GM18868 (cell line): ENCODE measurements at regions not wholly inside any gene's neighbourhood (a gene's known extent, or its start where the extent isn't known, plus 50 kb on each side); places are given as distances from the start of the nearest gene placed in this dataset.
"Not testable (repeated sequence)": the region's sequence is repeated elsewhere in the genome, so short reads cannot be mapped to it uniquely, and the experiment has no call there.

ENCODE experiments used
- ATAC-seq: cut with Tn5 transposase; IDR thresholded peaks from one replicate; pipeline ENCODE4 v1.9.1; 2021; ENCODE audit warnings: mild to moderate bottlenecking, moderate library complexity; ENCODE audit not compliant: unreplicated experiment

DNA sequence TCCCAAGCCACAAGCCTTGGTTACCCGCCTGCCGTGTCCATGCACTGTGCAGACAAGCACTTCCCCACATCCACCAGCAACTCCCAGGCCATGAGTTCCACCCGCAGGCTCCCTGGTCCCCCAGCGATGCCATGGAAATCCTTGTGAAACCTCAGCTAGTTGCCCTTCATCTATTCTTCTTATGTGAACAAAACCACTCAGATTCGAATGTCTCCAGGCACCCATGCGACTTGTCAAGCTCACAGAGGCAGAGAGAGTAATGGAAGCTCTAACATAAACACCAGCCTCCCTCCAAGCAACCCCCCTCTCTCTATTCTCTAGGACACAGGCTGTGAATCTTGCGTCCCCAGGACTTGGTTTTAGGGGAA, 182.6 kb downstream of the C16orf95 start:
- no peak for ATAC-seq

DNA sequence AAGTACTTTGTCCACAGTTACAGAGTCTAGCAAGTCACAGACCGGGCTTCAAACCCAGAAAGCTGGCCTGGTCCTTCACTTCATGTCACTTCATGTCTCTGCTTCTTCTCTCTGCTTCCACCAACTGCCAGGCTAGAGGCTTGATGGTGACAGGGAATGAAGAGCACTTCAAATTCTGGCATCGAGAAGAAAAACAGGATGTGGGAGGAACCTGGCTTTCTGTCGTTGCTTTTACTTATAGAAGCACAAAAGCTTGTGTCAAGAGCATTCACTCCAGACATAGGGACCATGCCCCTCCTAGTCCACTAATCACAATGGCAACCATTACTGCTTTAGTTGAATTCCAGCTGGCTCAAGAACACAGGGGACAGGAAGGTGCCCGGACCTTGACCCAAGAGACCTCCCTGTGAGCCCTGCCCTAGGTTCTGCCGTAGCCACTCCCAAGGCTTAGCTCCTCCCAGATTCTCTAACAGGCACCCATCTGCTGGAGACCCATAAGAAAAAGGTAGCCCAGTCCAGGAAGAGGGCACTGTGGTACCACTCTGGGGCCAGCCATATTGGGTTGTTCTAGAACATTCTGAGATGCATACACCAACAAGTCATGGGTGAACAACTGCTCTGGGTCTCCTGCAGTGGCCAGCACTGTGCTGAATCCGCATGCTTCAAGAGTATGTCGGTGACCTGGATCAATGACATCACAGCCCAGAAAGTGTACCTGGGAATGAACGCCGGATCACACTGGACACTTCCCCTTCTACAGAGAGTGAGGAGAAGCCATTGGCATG, 181.8 kb downstream of the C16orf95 start:
- no peak for ATAC-seq

DNA sequence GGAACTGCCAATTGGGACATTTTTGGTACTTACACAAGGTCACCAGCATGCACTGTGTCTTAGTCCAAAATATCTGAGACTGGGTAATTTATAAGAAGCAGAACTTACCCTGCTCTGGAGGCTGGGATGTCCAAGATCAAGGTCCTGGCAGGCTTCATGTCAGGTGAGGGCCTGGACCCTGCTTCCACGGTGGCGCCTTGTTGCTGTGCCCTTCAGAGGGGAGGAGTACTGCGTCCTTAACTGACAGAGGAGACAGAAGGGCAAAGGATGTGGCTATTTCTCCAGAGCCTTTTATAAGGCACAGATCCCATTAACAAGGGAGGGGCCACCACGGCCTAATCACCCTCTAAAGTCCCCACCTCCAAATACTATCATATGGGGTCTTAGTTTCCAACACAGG, 178.9 kb downstream of the C16orf95 start:
- no peak for ATAC-seq

DNA sequence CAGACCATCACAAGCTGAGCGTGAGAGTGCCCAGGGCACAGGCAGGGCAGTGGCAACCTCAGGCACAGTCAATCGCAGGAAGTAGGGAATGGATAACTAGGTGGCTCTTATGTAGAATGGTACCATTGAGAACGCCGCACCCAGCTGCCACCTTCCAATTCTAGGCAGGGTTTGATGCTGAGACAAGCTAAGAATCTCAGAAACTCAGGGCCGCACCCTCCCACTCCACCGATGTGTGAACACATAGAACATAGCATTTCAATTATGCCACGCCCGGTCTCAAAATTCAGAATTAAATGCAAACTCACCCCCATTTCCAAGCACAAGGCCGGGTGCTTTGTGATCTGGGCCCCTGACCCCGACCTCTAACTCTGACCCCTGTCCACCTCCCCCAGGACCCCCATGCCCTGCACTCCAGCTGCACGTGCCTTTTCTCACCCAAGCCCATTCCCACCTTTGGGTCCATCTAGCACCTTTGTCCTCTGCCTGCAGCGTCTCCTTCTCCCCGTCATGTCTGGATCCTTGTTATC, 178.4 kb downstream of the C16orf95 start:
- ATAC-seq = no peak

DNA sequence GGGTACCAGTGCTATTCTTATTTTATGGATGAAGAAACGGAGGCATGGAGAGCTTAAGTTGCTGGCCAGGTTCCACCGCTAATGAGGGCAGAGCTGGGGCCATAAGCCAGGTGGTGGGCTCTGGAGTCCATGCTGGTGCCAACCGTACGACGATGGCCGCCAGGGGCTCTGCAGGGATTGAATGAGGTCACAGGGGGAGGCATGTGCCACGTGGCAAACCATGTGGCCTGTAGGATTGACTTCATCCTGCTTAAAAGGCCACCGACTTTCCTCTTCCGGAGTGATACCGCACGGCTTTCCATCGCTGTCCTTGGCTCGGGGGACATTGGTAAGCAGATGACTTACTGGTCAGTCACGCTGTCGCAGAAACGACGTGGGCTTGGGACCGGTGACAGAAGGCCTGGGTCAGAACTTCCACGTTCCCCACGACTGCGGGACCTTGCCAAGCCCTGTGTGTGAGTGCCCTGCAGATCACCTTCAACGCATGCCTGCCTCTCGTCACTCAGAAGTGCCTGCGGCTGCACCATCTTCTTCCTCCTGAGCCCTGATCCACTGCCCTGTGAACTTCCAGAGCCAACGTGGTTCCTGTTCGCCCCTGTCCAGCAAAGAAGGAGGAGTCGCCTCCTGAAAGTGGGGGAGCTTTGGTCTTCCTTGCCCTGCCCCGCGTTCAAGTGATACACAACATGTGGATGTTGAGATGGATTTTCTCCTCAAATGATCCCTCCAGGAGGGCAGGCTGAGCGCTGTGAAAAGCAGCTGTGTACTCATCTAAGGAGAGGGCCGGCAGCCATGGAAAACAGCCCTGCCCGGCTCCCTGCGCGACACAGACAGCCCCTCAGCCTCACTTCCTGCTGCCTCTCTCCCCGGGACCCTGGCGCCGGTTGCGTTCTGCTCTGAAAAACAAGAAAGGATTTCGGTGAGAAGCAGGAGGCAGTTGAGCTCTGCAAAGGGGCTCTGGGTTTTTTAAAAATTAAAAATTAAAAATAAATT, 176.7 kb downstream of the C16orf95 start:
- no peak for ATAC-seq

DNA sequence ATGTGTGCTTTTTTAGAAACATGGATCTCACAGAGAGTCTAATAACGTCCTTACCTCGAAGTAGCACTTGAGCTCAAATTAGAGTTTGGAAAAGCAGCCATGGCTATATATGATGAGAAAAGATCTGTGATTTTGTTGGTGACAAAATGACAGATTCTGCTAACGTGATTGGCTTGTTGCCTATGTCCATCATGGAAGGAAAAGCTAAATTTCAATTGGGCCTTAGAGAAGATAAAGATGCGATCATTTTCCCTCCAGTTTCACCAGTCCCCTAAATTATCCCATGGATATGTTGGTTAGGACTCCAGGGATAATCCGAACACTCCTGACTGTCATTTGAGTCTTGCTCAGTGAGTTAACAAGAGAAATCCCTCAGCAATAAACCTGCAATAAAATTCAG, 175.8 kb downstream of the C16orf95 start:
- no peak for ATAC-seq

DNA sequence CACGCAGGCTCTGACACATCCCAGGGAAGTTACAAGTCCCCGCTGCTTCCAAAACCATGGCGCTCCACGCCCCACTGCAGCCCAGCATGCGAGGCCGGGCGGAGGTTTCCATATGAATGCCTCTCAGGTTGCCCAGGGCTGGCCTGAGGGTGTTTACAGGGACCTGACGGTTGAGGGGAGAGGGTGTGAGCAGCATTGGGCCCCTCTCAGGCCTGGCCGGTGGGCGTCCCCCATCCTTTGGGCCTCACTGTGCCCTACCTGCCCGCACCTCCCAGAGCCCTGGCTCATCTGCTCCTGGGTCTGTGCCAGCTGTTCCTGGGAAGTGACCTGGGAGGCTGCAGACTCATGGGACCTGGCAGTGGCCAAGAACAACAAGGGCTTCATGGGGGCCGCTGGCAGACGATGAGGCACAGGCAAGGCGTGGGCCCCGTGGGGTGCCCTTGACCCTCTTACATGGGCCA, 173.5 kb downstream of the C16orf95 start:
- no peak for ATAC-seq

DNA sequence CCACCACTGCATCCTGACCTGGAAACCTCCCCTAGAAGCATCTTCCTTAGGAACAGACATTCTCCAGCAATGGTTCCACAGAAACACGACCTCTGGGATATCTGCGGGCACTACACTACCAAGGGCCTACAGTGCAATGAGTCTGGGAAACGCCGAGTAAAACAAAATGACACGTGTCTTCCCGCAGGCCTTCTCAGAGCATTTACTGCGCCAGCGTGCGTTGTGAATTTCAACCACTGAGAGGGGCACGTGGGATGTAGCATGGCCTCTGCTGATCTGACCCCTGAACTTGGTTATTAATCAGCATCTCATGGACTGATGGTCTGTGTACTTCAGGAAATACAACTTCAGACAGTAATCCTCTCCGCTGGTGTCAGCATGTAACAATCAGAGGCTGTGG, 173.0 kb downstream of the C16orf95 start:
- no peak for ATAC-seq

DNA sequence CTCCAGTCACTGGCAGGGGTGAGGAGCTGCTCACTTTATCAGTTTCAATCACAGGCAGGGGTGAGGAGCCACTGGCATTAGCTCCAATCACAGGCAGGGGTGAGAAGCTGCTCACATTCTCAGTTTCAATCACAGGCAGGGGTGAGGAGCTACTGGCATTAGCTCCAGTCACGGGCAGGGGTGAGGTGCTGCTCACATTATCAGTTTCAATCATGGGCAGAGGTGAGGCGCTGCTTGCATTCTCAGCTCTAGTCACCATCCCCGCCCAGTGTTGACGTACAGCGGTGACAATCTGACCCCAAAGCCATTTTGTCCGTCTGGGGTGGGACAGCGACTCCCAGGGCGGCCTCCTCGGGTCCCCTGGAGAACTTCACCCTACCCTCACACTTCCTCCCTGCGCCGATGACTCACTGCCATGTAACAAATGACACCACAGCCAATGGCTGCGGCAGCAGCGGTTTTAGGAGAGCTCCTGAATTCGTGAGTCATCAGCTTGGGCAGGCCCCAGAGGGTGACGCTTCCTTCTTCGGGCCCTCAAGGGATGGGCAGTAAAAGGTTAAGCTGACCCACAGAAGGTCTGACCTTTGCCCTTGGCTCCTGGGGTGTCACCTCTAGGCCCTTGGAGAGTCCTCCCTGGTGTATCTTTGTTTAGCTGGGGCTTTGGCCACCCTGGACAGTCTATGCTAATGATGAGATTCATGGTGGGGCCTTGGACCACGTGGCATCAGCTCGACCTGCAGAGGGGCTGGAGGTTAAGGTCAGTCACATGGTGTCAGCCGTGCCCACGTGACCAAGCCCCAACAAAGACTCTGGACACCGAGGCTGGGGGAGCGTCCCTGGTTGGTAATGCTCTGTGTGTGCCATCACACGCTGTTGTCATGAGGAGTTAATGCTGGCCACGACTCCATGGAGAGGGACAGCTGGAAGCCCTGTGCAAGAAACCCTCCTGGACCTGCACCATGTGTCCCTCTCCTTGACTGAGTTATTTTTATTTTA, 171.7 kb downstream of the C16orf95 start:
- no peak for ATAC-seq

DNA sequence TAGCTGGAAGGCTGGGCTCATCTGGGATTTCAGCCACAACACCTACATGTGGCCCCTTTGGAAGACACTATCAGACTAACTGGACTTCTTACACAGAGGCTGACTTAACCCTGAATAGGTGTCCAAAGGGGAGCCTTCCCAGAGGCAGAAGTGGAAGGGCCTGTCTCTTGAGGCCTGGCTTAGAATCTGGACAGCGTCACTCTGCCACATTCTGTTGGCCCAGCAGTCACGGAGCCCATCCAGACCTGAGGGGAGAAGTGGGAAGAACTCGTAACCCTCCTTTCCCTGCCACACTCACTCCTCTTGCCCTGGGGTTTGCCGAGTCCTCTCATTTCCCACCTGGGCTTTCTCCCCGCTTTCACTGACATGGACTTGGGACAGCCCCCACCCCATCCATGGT, 170.5 kb downstream of the C16orf95 start:
- no peak for ATAC-seq

DNA sequence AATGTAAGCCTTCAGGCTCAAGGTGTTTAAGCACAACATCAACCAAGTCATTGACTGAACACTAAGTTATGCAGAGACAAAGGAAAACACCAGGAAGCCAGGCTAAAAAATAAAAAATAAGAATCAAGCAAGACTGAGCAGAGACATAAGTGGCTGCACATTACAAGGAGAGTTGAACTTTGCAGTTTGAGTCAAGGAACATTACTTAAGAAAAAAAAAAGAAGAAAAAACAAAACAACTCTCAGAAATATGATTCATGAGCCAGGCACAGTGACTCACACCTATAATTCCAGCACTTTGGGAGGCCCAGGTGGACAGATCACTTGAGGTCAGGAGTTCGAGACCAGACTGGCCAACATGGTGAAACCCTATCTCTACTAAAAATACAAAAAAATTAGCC, 168.1 kb downstream of the C16orf95 start:
- no peak for ATAC-seq

DNA sequence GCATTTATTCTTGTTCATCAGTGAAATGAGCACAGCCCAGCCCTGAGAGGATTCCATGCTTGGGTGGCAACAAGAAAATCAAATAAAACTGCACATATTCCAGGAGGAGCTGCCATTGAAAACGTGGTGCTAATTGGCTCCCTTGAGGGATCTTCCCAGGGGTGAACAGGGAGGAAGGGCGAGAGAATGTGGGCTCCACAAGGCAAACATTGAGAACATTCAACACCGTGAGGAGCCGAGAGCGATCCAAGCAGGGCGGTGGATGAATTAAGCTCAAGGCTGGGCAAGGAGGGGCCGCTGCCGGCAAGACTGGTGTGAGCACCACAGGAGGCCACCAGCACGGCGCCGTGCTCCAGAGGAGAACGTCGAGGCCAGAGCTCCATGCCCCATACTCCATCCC, 166.9 kb downstream of the C16orf95 start:
- ATAC-seq = no peak

DNA sequence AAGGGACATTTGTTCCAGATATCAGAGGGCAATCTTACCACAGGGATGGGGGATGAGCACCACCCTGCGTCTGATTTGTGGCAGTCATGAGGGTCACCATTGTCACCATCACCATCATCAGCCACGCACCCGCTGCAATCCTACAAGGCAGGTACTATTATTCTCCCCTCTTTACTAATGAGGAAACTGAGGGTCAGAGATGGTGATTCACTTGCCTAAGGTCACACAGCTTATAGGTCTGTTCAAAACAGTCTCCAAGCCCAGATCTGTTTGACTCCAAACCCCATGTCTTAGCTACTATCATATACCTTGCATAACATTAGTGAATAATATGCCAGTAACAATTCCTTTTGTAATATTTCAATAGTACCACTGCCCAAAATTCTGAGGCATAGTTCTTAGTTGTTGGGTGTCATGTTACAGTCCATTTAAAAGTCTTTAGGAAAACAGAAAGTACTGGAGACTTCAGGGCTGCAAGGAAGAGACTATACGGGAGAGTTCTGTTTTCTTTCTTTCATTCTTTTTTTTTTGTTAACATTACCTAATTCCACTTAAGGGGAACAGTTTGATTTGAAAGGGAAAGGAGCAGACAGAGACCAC, 166.4 kb downstream of the C16orf95 start:
- ATAC-seq = no peak

DNA sequence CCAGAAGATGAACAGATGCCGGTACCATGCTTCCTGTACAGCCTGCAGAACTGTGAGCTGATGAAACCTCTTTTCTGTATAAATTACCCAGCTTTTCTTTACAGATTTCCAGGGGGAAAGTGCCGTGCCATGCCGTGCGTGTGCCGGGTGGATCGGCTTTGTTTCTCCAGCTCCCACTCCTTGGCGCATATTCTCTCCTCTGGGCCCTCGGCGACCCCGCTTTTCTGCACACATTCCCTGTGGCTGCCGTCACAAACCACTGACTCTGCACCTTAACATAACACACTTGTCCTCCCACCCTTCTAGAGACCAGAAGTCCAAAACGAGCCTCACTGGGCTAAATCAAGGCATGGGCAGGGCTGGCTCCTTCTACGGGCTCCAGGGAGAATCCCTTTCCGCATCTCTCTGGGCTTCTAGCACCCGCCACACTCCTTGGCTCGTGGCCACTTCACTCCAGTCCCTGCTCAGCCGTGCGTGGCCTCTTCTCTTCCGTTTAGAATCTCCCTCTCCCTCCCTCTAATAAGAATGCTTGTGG, 164.9 kb downstream of the C16orf95 start:
- no peak for ATAC-seq

DNA sequence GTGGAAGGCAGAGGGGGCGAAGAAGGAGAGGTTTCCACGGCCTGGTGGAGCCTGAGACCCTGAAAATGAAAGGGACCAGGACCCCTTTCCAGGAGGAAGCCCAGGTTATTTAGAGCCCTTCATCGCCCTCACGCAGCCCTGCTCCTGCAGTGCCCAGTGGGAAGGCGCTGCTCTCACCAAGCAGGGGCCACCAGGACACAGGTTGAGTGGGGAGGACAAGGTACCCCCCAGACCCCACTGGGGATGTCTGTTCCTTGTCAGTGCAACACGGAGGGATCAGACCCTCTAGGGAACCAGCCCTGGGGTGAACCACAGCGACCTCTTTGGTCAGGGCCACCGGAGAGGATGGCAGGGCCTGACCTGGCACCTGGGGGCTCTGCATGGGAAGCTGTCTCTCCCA, 163.9 kb downstream of the C16orf95 start:
- ATAC-seq = no peak

DNA sequence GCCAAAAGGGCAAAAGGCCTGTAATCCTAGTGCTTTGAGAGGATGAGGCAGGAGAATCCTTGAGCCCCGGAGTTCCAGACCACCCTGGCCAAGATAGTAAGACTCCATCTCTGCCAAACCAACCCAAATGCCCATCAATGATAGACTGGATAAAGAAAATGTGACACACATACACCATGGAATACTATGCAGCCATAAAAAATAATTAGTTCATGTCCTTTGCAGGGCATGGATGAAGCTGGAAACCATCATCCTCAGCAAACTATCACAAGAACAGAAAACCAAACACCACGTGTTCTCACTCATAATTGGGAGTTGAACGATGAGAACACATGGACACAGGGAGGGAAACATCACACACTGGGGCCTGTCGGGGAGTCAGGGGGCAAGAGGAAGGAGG, 161.9 kb downstream of the C16orf95 start:
- not testable (repeated sequence) for ATAC-seq

DNA sequence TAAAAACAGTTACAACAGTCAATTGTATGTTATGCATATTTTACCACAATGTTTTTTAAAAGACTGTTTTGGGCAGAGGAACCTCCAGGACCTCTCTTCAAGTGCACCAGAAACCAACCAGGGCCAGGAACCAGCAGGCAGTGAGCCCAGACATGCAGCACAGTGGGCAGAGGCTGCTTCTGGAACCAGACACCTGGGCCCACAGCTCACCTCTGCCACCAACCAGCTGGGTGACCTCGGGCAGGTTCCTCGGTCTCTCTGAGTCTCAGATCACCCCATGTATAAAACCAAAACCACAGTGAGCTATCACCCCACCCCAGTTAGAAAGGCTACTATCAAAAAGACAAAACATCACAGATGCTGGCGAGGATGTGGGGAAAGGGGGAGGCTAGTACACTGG, 161.0 kb downstream of the C16orf95 start:
- no peak for ATAC-seq

DNA sequence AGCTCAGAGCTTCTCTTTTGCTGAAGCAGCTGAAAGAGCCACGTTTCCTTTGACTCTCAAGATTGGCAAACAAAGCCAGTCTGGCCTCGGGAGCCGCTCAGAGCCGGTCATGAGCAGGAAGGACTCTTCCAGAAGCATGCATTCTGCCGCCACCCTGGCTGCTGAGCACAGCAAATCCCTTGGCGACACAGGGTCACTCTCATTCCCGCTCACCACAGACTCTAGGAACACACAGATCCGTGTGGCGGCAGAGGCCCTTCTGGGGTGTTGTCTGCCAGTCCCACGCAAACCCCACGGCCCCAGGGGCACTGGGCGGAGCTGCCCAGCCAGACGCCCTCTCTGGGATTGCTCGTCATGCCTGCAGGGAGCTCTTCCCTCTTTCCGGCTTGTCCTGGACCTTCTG, 157.0 kb downstream of the C16orf95 start:
- no peak for ATAC-seq

DNA sequence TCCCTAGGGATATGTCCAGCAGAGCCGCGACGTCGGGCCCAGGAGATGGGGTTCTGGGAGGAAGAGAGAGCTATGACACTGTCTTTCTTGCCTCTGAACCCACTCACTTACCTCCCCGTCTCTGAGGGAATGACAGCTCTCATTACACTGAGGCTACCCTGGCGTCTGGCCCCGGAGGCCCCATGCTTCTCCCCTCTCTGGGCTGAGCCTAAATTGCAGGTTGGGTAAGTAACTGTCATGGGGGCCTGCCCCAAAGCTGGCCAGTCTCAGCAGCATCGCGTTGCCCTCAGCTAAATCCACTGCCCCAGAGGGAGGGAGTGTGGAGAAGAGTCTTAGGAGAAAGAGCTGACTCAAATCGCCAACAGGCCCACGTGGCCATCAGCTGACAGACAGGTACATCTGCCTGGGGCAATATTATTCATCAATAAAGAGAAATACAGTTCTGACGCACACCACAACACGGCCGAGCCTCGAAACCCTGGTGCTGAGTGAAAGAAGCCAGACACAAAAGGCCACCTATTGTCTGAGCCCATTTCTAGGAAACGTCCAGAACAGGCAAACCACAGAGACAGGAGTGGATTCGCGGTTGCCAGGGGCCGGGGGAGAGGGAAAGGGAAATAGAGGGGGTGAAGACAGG, 156.4 kb downstream of the C16orf95 start:
- no peak for ATAC-seq
